ENCODE measurements at regions not wholly inside any gene's neighbourhood (a gene's known extent, or its start where the extent isn't known, plus 50 kb on each side); places are given as distances from the start of the nearest gene placed in this dataset.

DNA sequence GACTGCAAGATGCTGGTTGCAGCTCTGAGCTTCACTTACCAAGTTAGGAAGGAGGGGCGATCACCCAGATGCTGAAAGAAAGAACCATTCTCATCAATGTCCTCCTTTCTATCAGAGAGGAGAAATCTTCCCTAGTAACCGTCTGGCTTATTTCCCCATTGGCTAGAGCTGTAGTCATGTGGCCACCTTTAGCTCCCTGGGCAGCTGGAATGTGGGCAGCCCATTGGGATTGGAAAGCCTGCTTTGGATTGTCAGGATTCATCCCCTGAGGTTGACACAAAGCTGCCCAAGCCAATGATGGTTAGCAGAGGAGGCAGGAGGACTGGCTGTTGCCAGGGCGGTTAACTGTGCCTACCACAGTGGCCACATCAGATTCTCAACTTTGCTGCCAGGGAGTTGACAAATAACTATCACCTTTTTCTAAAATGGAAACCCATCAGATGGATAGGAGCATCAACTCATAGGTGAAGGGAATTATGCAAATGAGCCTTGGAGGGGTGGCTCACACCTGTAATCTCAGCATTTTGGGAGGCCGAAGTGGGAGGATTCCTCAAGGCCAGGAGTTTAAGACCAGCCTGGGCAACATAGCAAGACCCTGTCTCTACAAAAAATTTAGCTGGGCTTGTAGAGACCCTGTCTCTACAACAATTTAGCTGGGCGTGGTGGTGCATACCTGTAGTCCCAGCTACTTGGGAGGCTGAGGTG, 206.4 kb upstream of the GALNT17 start:
- no peak overlapping the region for H3K4me3 ChIP-seq (ENCODE audit: low read depth, low read length)
- DNase-seq (ENCODE audit: low read depth) = no peak
- TF ChIP-seq, protein P1, sequence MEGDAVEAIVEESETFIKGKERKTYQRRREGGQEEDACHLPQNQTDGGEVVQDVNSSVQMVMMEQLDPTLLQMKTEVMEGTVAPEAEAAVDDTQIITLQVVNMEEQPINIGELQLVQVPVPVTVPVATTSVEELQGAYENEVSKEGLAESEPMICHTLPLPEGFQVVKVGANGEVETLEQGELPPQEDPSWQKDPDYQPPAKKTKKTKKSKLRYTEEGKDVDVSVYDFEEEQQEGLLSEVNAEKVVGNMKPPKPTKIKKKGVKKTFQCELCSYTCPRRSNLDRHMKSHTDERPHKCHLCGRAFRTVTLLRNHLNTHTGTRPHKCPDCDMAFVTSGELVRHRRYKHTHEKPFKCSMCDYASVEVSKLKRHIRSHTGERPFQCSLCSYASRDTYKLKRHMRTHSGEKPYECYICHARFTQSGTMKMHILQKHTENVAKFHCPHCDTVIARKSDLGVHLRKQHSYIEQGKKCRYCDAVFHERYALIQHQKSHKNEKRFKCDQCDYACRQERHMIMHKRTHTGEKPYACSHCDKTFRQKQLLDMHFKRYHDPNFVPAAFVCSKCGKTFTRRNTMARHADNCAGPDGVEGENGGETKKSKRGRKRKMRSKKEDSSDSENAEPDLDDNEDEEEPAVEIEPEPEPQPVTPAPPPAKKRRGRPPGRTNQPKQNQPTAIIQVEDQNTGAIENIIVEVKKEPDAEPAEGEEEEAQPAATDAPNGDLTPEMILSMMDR (IDR thresholded peaks at IDR 0.05; ENCODE audit: control insufficient read depth, extremely low read depth, insufficient read depth) = no peak

DNA sequence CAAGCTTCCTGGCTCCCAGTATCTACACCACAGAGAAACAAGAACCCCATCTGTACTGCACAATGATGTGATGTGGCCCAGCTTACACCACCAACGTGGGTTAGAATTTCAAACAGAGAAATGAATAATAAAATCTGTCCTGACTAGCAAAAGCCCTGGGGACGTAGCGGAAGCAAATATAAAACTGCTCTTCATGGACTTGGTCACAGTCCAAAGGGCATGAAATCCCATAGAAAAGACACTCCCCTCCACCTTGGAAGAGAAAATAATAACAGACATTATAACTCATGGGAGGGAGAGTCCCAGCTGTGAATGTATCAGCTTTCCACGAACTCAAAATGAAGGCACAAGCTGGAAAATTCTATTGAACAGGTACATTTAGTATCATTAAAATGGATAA, 205.3 kb upstream of the GALNT17 start:
- no peak overlapping the region for H3K4me3 ChIP-seq (ENCODE audit: low read depth, low read length)
- TF ChIP-seq, protein P1 (IDR thresholded peaks at IDR 0.05; ENCODE audit: control insufficient read depth, extremely low read depth, insufficient read depth) = no peak
- no peak for DNase-seq (ENCODE audit: low read depth)

DNA sequence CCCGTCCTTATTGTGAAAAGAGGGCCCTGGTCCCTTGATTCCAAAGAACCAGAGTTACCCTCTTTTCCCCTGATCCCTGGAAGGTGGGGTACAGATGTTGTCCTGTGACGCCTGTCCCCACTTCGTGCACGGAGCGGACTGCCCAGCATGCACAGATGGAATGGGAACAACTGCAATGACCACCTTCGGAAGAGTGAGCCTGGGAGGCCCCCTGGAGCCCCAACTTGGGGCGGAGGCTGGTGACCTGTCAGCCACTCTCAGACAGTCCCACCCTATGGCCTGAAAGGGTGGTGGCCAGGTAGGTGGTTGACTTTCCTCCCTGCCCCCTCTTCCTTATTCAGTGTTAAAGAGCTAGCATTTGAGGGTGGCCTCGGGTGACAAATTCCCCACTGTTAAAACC, 196.6 kb upstream of the GALNT17 start:
- no peak for DNase-seq (ENCODE audit: low read depth)
- TF ChIP-seq, protein P1 (IDR thresholded peaks at IDR 0.05; ENCODE audit: control insufficient read depth, extremely low read depth, insufficient read depth) = no peak

DNA sequence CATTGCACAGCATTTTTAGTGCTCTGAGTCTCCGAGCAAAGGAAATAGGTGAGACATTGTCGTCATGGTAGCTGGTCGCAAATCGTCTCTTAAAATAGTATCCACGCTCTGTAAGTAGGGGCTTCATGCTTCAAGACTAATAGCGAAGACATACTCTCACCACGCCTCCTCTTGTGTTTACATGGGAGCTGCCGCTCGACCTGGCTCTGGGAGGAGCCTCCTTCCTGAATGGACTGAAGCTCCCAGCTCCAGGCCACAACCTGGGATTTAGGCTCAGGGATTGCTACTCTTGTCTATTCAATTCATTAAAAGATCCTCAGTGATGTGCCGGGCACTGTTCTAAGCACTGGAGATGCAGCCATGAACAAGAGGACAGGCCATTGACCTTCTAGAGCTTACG, 196.1 kb upstream of the GALNT17 start:
- TF ChIP-seq, protein P1 (IDR thresholded peaks at IDR 0.05; ENCODE audit: control insufficient read depth, extremely low read depth, insufficient read depth) = no peak

More for the DNA sequence above, 196.6 kb upstream of the GALNT17 start:
- no peak overlapping the region for H3K4me3 ChIP-seq (ENCODE audit: low read depth, low read length)

DNA sequence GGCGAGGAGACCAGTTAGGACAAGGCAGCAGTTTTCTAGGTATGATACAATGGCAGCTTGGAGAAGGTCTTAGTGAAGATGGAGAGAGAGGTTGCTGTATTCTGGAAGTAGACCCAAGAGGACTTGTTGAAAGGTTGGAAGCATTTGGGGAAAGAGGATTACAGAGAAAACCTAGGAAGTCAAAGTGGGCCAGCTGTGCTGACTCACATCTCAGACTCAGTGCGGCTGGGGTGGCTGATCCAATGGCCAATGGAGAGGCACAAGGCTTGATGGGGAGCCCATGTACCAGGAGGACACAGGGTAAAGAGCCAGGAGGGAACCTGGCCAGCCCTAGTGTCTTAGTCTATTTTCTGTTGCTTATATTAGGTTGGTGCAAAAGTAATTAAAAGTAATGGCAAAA, 194.5 kb upstream of the GALNT17 start:
- H3K4me3 ChIP-seq (ENCODE audit: low read depth, low read length) = no peak overlapping the region
- TF ChIP-seq, protein P1 (IDR thresholded peaks at IDR 0.05; ENCODE audit: control insufficient read depth, extremely low read depth, insufficient read depth) = no peak
- DNase-seq (ENCODE audit: low read depth) = no peak

More for the DNA sequence above, 196.1 kb upstream of the GALNT17 start:
- no peak overlapping the region for H3K4me3 ChIP-seq (ENCODE audit: low read depth, low read length)
- DNase-seq (ENCODE audit: low read depth) = no peak

DNA sequence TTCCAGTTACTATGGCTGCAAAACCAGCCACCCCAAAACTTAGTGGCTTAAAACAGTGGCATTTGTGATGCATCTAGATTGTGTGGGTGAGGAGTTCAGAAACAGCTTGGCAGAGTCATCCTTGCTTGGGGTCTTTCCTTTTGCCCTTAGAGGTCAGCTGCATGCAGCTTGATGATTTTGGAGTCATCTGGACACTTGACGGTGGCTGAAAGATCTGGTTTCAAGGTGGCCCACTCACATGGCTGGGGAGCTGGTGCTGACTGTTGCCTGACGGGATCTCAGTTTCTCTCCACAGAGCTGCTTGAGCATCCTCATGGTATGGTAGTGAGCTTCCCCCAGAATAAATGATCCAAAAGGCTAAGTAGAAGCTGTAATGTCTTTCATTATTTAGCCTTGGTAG, 191.3 kb upstream of the GALNT17 start:
- TF ChIP-seq, protein P1 (IDR thresholded peaks at IDR 0.05; ENCODE audit: control insufficient read depth, extremely low read depth, insufficient read depth) = no peak
- no peak for DNase-seq (ENCODE audit: low read depth)
- no peak overlapping the region for H3K4me3 ChIP-seq (ENCODE audit: low read depth, low read length)

DNA sequence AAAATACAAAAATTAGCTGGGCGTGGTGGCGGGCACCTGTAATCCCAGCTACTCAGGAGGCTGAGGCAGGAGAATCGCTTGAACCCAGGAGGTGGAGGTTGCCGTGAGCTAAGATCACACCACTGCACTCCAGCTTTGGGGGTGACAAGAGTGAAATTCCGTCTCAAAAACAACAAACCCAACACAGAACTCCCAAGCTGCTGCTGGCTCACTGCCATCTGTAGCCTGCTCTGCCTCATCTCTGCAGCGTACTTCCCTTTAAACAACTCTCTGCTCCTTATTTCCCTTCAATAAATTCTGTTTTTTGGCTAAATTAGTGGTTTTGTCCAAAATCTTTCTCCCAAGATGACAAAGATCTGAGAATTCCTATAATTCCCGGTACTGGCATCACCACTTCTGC, 189.2 kb upstream of the GALNT17 start:
- TF ChIP-seq, protein P1 (IDR thresholded peaks at IDR 0.05; ENCODE audit: control insufficient read depth, extremely low read depth, insufficient read depth) = no peak
- H3K4me3 ChIP-seq (ENCODE audit: low read depth, low read length) = no peak overlapping the region
- DNase-seq (ENCODE audit: low read depth) = no peak
